GM19035 (cell line): ENCODE measurements at regions not wholly inside any gene's neighbourhood (a gene's known extent, or its start where the extent isn't known, plus 50 kb on each side); places are given as distances from the start of the nearest gene placed in this dataset.

ENCODE experiments used
- ATAC-seq: cut with Tn5 transposase; IDR thresholded peaks from one replicate; pipeline ENCODE4 v1.9.1; 2021; ENCODE audit not compliant: unreplicated experiment

- ATAC-seq, result no peak
Measured at GRCh38 chr4:125505621-125506020, 190.9 kb downstream of the FAT4 start.

DNA sequence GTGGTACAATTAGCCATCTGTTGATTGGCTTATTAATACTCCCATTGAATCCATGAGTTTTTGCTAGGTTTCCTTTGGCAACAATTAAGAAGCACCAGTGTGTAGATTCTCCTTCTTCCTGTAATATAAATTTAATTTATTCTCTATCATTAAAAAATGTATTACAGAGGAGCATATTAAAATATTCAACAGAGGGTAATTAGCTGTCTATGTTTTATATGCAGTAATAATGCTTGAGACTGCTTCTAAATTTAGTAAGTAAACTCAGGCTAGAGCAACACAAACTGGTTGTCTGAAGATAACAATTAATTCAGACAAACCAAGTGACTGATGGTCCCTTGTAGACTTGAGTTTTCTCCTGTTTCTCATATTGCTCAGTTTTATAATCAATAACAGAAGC is 192.4 kb downstream of the FAT4 start:
- ATAC-seq, result no peak

GRCh38 chr4:125511715-125512114 is 197.0 kb downstream of the FAT4 start:
- ATAC-seq, result no peak

GRCh38 chr4:125515016-125515415 is 200.3 kb downstream of the FAT4 start:
- no peak for ATAC-seq

DNA sequence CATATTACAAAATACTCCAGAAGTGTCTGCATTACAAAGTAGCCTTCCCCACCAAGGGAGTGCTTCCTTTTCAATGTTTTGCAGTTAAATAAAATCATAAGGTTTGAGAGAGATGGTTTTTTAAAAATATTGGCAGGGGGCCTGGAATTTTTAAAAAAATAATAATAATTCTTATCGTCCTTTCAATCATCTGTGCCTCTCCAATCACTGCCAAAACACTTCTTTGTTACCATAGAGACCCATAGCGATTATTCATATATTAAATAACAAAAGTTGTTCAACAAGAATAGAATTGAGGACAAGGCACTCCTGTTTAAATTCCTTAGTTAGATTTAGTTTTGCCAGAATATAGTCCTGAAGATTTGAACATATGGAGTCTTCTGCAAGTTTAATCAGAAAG is 203.1 kb downstream of the FAT4 start:
- no peak for ATAC-seq

- ATAC-seq, result no peak
Measured at GRCh38 chr4:125518281-125518680, 203.5 kb downstream of the FAT4 start.

- ATAC-seq, result no peak
Measured at GRCh38 chr4:125519371-125520146, 204.8 kb downstream of the FAT4 start.

GRCh38 chr4:125520258-125520990 is 205.7 kb downstream of the FAT4 start:
- no peak for ATAC-seq

DNA sequence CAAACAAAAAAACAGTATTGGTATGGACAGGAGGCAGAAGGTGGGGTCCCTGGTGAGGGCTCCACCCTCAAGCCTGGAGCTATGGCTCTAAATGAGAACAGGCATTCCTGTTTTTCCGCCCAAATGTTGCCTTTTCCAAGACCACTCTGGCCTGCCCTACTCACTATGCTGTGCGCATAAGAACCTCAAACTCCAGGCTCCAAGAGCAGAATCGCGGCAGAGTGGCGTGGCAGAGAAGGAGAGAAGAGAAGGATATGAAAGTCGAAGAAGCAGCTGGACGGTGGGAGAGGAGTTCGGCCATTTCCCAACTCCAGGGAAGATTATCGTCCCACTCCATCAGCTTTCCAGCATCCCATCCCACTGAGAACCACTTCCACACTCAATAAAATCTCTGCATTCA is 207.8 kb downstream of the FAT4 start:
- ATAC-seq, result no peak

- ATAC-seq, result no peak
Measured at GRCh38 chr4:125522992-125523391, 208.2 kb downstream of the FAT4 start.

DNA sequence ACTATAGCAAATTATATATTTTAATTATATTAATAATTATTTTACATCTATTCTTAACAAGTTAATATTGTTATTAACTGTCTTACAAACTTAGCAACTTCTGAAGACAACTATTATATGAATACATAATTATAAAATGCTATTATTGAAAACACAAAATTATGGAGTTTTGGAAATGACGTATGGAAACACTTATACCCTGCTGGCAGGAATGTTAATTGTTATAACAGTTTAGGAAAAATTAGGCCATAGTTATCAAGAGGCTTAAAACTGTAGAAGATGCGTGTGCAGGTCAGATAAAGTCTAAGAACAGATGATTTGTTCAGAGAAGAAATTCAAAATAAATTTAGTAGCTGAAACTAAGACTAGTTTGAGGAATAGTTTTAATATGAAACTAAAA is 211.7 kb downstream of the FAT4 start:
- ATAC-seq, result no peak

DNA sequence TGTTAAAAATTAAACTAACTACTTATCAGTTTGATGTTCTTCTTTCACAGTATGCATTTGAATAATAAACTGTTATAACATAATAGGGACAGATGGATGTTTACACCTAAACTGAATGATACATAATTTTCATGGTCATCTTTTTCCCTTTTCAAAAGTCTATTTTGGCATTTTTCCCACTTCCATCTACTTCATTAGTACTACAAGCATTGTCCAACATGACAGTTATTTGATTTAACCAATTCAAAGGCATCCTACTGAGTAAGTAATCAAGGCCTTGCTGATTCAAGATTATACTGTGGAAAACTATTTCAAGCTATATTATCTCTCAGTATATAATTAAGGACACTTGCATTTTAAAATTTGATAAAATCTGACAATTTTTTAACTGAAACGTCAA is 212.9 kb downstream of the FAT4 start:
- ATAC-seq, result no peak

GRCh38 chr4:125529071-125529470 is 214.3 kb downstream of the FAT4 start:
- no peak for ATAC-seq

GRCh38 chr4:125538670-125539069 is 223.9 kb downstream of the FAT4 start:
- ATAC-seq, result no peak

DNA sequence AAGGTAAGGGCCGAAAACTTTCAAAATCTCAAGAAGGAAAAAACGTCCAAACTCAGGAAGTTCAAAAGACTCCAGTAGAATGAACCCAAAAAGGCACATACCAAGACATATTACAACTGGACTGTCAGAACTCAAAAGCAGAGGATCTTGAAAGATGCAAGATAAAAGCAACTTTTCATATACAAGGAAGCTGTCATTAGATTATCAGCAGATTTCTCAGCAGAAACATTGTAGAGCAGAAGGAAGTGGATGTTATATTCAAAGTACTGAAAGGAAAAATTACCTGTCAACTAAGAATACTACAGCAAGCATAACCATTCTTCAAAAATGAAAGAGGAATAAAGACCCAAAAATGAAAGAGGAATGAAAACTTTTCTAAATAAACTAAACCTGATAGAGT is 224.9 kb downstream of the FAT4 start:
- no peak for ATAC-seq

DNA sequence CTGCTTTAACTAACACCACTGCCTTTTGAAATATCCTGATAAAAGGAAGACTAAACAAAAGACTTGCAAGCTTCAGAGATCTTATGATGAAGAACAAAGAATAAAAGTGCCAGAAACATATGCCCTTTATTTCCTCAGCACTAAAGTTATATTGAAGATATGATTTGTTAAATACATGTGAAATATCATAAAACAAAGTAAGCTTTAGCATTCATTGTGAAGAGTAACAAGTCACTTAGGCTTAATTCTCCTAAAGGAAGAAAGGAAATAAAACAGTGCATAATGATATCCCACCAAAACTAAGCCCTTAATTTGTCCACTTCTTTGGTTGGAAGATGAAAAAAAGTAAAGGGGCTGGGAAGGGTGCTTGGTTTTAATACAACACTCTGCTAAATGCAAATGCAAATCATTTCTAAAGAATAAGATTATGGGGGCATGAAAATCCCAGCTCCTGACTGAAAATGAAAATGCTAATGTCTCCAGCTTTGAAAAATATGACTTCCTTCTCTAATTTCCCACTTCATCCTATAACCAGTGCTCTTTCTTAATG is 227.2 kb downstream of the FAT4 start:
- no peak for ATAC-seq

DNA sequence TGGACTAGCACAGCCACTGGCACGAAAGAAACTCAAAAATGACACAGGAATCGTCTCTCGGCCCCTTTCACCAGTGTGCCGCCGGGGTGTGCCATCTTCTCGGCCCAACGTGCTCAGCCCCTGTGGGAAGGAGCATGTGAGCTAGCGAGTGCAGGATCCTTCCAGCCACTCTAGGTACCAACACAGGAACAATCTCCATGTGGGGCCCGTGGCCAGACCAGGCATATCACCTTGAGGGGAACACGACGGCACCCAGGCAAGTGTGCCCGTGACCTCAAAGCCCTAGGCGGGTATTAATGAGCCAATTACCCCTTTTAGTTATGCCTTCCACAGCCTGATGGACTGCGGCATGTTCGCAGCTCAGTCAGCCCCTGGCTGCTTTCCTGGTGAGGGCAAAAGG is 231.5 kb downstream of the FAT4 start:
- no peak for ATAC-seq

- ATAC-seq, result no peak
Measured at GRCh38 chr4:125547836-125548235, 233.1 kb downstream of the FAT4 start.

GRCh38 chr4:125550769-125551168 is 236.0 kb downstream of the FAT4 start:
- no peak for ATAC-seq

DNA sequence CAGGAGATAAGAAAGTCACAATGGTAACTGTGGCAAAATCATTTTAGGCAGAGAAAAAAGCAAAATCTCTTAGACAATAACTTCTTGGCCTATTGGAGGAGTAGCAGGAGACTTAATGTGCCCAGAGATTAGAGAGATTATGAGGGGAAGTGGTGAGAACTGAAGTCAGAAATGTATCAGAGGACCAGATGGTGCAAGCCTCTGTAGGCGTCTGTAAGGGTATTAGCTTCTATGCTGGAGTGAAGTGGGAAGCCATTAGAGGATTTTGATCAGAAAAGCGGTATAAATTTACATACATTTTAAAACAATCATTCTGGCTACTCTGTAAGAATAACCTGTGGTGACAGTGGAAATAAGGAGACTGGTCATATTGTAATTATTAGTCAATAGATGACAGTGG is 236.7 kb downstream of the FAT4 start:
- ATAC-seq, result no peak

- ATAC-seq, result no peak
Measured at GRCh38 chr4:125551967-125552366, 237.2 kb downstream of the FAT4 start.

DNA sequence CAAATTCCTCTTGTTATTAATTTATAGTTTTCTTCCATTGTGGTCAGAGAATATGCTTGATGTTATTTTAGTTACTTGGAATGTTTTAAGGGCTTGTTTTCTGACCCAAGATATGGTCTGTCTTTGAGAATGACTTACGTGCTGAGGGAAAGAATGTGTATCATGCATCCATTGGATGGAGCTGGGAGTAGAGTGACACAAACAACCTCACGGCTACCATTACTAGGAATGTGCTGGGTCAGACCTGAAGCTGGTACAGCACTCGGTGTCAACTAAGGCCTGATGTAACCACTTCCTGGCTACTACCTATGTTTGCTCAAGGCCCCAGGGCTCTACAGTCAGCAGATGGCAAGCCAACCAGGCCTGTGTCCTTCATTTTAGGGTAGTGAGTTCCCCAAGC is 257.8 kb downstream of the FAT4 start:
- no peak for ATAC-seq
